ENCODE measurements at regions not wholly inside any gene's neighbourhood (a gene's known extent, or its start where the extent isn't known, plus 50 kb on each side); places are given as distances from the start of the nearest gene placed in this dataset.

- H3K36me3 ChIP-seq (ENCODE audit: control insufficient read depth, insufficient read depth, low read length): no peaks in the 10 kb centered on the region
- CTCF ChIA-PET (ENCODE audit: low intra/inter-chr PET ratio): no interaction called here
- H3K4me3 ChIP-seq: no peak overlapping the region
- no peak overlapping the region for H2AFZ ChIP-seq (ENCODE audit: low read depth, low read length)
- intact Hi-C loops (cut with micrococcal nuclease): no loop called here
- no peaks in the 10 kb centered on the region for H3K27me3 ChIP-seq (ENCODE audit: control insufficient read depth in 2 of 2, insufficient read depth in 2 of 2, low read length in 2 of 2)
- H3K9me1 ChIP-seq (ENCODE audit: control insufficient read depth, insufficient read depth, low read length): no peaks in the 10 kb centered on the region
- in situ Hi-C loops (cut with MboI): no loop called here
- no peaks in the 10 kb centered on the region for H3K79me2 ChIP-seq (ENCODE audit: control insufficient read depth, insufficient read depth, low read length)
- no peak for TF ChIP-seq JUN (IDR thresholded peaks at IDR 0.05; ENCODE audit: borderline replicate concordance, low read depth, low read length)
- TF ChIP-seq JUN (CRISPR knock-in tag; IDR thresholded peaks at IDR 0.05; ENCODE audit: borderline replicate concordance): no peak
- TF ChIP-seq LCOR (CRISPR knock-in tag; IDR thresholded peaks at IDR 0.05): no peak
- no peak for TF ChIP-seq POLR2G (IDR thresholded peaks at IDR 0.05; ENCODE audit: low read depth, low read length)
- no peak for TF ChIP-seq ZNF655 (CRISPR knock-in tag; IDR thresholded peaks at IDR 0.05)
- no peak for TF ChIP-seq ZNF407 (IDR thresholded peaks at IDR 0.05; ENCODE audit: low read depth)
- TF ChIP-seq STAT5B (CRISPR knock-in tag; IDR thresholded peaks at IDR 0.05): no peak
- TF ChIP-seq ZC3H4 (CRISPR knock-in tag; IDR thresholded peaks at IDR 0.05; ENCODE audit: borderline replicate concordance): no peak
- no peak for TF ChIP-seq CEBPB (tag; IDR thresholded peaks at IDR 0.05)
- no peak for TF ChIP-seq MTA1 (IDR thresholded peaks at IDR 0.05; ENCODE audit: borderline replicate concordance)
- no peak for TF ChIP-seq EP400 (IDR thresholded peaks at IDR 0.05)
- no peak for TF ChIP-seq KLF1 (tag; IDR thresholded peaks at IDR 0.05)
- ATAC-seq (no peak), DNase-seq (ENCODE audit: extremely low read depth in 1 of 4, low spot score in 3 of 4) (no peak), FAIRE-seq (no peak)
- no peak overlapping the region for H3K9ac ChIP-seq (ENCODE audit: insufficient read depth in 1 of 2, low read depth in 2 of 2, low read length in 2 of 2)
- H3K27ac ChIP-seq (ENCODE audit: extremely low read depth, low read depth, low read length): no peak overlapping the region
- POLR2A ChIA-PET: no interaction called here
- H3K9me3 ChIP-seq (replicated peaks; ENCODE audit: control insufficient read depth, insufficient read depth, low read depth, low read length): no peaks in the 10 kb centered on the region
- H3K4me1 ChIP-seq (replicated peaks in 1 of 2; ENCODE audit: control insufficient read depth in 2 of 2, insufficient read depth in 2 of 2, low read length in 2 of 2): no peaks in the 10 kb centered on the region
- no TSS peak for BruUV-seq (replicated peaks)
- H4K20me1 ChIP-seq (replicated peaks; ENCODE audit: control insufficient read depth, insufficient read depth, low read length): no peaks in the 10 kb centered on the region
- 0% methylated on average over 7 of the region's 7 CpGs for WGBS (ENCODE audit: insufficient coverage, low coverage, missing lambda C conversion rate)
- no peak overlapping the region for H3K4me2 ChIP-seq (ENCODE audit: insufficient read depth, low read length)
Observed at GRCh38 chr9:13364271-13365000, 84.9 kb upstream of the MPDZ start.

Data from K562 (cell line).